NB4 (cell line): ENCODE measurements at regions not wholly inside any gene's neighbourhood (a gene's known extent, or its start where the extent isn't known, plus 50 kb on each side); places are given as distances from the start of the nearest gene placed in this dataset.

Experiments
- POLR2A ChIP-seq: IDR thresholded peaks from 2 replicates; pipeline ENCODE4 v1.6.1; 2011; ENCODE audit warnings: mild to moderate bottlenecking; ENCODE audit not compliant: insufficient read length; ENCODE audit errors: extremely low read depth
- TF ChIP-seq, protein P1 (sequence below): IDR thresholded peaks from one replicate; pipeline ENCODE4 v1.5.1; 2012; ENCODE audit warnings: low read depth, low read length

DNA sequence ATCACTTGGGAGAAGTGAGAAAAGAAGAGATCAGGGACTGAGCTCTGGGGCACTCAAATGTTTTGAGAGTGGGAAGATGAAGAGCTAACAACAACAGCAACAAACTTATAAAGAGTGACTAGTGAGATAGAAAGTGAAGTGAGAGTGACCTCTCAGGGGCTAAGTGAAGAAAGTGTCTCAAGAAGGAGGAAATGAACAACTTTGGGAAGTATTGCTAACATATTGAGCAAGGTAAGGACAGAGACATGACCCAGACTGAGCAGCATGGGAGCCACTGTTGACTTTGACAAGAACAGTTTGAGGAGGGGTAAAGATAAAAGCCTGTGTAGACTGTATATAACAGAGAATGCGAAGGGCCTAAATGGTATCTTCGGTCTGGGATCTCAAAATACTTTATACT lies 155.1 kb upstream of the BTG1 start:
- TF ChIP-seq POLR2A, result no peak
- TF ChIP-seq, protein P1, sequence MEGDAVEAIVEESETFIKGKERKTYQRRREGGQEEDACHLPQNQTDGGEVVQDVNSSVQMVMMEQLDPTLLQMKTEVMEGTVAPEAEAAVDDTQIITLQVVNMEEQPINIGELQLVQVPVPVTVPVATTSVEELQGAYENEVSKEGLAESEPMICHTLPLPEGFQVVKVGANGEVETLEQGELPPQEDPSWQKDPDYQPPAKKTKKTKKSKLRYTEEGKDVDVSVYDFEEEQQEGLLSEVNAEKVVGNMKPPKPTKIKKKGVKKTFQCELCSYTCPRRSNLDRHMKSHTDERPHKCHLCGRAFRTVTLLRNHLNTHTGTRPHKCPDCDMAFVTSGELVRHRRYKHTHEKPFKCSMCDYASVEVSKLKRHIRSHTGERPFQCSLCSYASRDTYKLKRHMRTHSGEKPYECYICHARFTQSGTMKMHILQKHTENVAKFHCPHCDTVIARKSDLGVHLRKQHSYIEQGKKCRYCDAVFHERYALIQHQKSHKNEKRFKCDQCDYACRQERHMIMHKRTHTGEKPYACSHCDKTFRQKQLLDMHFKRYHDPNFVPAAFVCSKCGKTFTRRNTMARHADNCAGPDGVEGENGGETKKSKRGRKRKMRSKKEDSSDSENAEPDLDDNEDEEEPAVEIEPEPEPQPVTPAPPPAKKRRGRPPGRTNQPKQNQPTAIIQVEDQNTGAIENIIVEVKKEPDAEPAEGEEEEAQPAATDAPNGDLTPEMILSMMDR, result no peak
